ENCODE measurements at regions not wholly inside any gene's neighbourhood (a gene's known extent, or its start where the extent isn't known, plus 50 kb on each side); places are given as distances from the start of the nearest gene placed in this dataset.

GRCh38 chr6:6533176-6533575 lies 55.3 kb upstream of the LY86 start:
- DNase-seq: no peak

GRCh38 chr6:6534399-6534798 lies 54.1 kb upstream of the LY86 start:
- DNase-seq: no peak

- no peak for DNase-seq
These were observed 50.8 kb upstream of the LY86 start for GRCh38 chr6:6537488-6538260.

GRCh38 chr6:6538261-6538660 lies 50.3 kb upstream of the LY86 start:
- no peak for DNase-seq

Data from CD4-positive, alpha-beta T cell treated with Interleukin-15 for 1 hour (primary cell).